GM18499 (cell line): ENCODE measurements at regions not wholly inside any gene's neighbourhood (a gene's known extent, or its start where the extent isn't known, plus 50 kb on each side); places are given as distances from the start of the nearest gene placed in this dataset.
"Not testable (repeated sequence)": the region's sequence is repeated elsewhere in the genome, so short reads cannot be mapped to it uniquely, and the experiment has no call there.

Source experiments
- ATAC-seq: cut with Tn5 transposase; IDR thresholded peaks from one replicate; pipeline ENCODE4 v1.9.1; 2021; ENCODE audit warnings: moderate number of reproducible peaks; ENCODE audit not compliant: insufficient read depth, unreplicated experiment

- no peak for ATAC-seq
Measured at GRCh38 chr20:22180244-22180643, 404.1 kb downstream of the FOXA2 start.

- no peak for ATAC-seq
Measured at GRCh38 chr20:22160101-22160652, 424.2 kb downstream of the FOXA2 start.

GRCh38 chr20:22159276-22159675, 425.1 kb downstream of the FOXA2 start:
- no peak for ATAC-seq

GRCh38 chr20:22127587-22127986, 422.1 kb downstream of the PAX1 start:
- no peak for ATAC-seq

- ATAC-seq, result no peak
Measured at GRCh38 chr20:22106308-22106938, 401.0 kb downstream of the PAX1 start.

- ATAC-seq, result no peak
Measured at GRCh38 chr20:22101606-22102005, 396.1 kb downstream of the PAX1 start.

- ATAC-seq, result no peak
Measured at GRCh38 chr20:22100686-22101085, 395.2 kb downstream of the PAX1 start.

GRCh38 chr20:22099348-22099747, 393.9 kb downstream of the PAX1 start:
- no peak for ATAC-seq

- ATAC-seq, result no peak
Measured at GRCh38 chr20:22098511-22098910, 393.0 kb downstream of the PAX1 start.

- ATAC-seq, result no peak
Measured at GRCh38 chr20:22093122-22093521, 387.7 kb downstream of the PAX1 start.

- no peak for ATAC-seq
Measured at GRCh38 chr20:22088882-22089281, 383.4 kb downstream of the PAX1 start.

- no peak for ATAC-seq
Measured at GRCh38 chr20:22080985-22081384, 375.5 kb downstream of the PAX1 start.

- no peak for ATAC-seq
Measured at GRCh38 chr20:22074635-22075034, 369.2 kb downstream of the PAX1 start.

- ATAC-seq, result no peak
Measured at GRCh38 chr20:22071841-22072240, 366.4 kb downstream of the PAX1 start.

- ATAC-seq, result no peak
Measured at GRCh38 chr20:22070610-22071058, 365.2 kb downstream of the PAX1 start.

GRCh38 chr20:22063753-22064152, 358.3 kb downstream of the PAX1 start:
- ATAC-seq, result no peak

GRCh38 chr20:22062874-22063273, 357.4 kb downstream of the PAX1 start:
- no peak for ATAC-seq

- no peak for ATAC-seq
Measured at GRCh38 chr20:22060610-22061009, 355.1 kb downstream of the PAX1 start.

GRCh38 chr20:22058746-22059145, 353.3 kb downstream of the PAX1 start:
- no peak for ATAC-seq

- no peak for ATAC-seq
Measured at GRCh38 chr20:22055981-22056380, 350.5 kb downstream of the PAX1 start.

- ATAC-seq, result no peak
Measured at GRCh38 chr20:22052025-22052650, 346.7 kb downstream of the PAX1 start.

- not testable (repeated sequence) for ATAC-seq
Measured at GRCh38 chr20:22045956-22046507, 340.6 kb downstream of the PAX1 start.
